ENCODE measurements at regions not wholly inside any gene's neighbourhood (a gene's known extent, or its start where the extent isn't known, plus 50 kb on each side); places are given as distances from the start of the nearest gene placed in this dataset.

- no peak overlapping the region for H2AFZ ChIP-seq
- H3K79me2 ChIP-seq: no peaks in the 10 kb centered on the region
- DNase-seq (ENCODE audit: low spot score): no peak
- TF ChIP-seq EZH2 (IDR thresholded peaks at IDR 0.05; ENCODE audit: borderline replicate concordance) (no peak), CTCF (IDR thresholded peaks at IDR 0.05; ENCODE audit: poor library complexity) (no peak), EZH2phosphoT487 (IDR thresholded peaks at IDR 0.05; ENCODE audit: low read depth, severe bottlenecking, unreplicated experiment) (no peak)
- H3K9me3 ChIP-seq (ENCODE audit: low read depth): no peaks in the 10 kb centered on the region
- no peaks in the 10 kb centered on the region for H3K36me3 ChIP-seq (replicated peaks; ENCODE audit: insufficient read depth, low read depth)
- no peak overlapping the region for H3K27ac ChIP-seq
- H3K4me2 ChIP-seq: no peak overlapping the region
- H3K9me2 ChIP-seq (replicated peaks; ENCODE audit: insufficient read depth): no peaks in the 10 kb centered on the region
- no peaks in the 10 kb centered on the region for H4K20me1 ChIP-seq (ENCODE audit: insufficient read depth, poor library complexity, severe bottlenecking)
- no peak overlapping the region for H3K4me3 ChIP-seq
- H3K4me1 ChIP-seq (ENCODE audit: insufficient read depth): no peaks in the 10 kb centered on the region
- no peaks in the 10 kb centered on the region for H3K27me3 ChIP-seq
Measured at GRCh38 chr3:498487-498886, 301.9 kb downstream of the CHL1 start.

DNA sequence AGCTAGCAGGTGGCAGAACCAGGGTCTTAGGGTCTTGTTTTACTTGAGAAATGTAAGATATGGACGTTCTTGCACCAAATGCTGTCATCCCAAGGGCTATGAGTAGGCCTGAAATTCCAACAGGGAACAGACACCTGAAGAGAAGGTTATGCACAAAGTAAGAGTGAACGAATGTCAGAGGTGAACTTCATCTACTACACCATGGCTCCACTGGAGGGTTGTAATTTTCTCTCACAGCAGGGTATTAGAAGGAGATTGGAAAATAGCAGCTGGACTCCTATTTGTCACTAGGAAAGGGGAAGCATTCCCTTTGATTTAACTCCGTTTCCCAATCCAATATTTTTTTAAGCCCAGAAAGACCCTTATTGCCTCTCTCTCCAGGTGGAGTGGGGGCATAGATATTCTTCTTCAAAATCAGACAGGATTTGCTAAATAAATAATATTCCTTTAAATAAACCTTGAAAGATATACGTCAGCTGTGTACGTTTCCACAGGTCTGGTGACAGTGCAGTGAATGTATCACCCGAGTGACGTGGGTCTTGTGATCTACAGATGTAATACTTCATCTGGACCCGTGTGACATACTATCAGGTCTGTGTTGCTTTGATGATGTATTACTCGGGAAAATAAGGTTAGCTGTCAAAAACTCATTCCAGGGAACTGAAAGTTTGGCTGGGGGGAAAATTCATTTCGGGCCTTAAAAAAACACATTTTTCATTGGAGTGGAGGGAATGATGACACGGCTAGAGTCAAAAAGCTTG, 302.6 kb downstream of the CHL1 start:
- TF ChIP-seq EZH2 (IDR thresholded peaks at IDR 0.05; ENCODE audit: borderline replicate concordance) (no peak), CTCF (IDR thresholded peaks at IDR 0.05; ENCODE audit: poor library complexity) (no peak), EZH2phosphoT487 (IDR thresholded peaks at IDR 0.05; ENCODE audit: low read depth, severe bottlenecking, unreplicated experiment) (no peak)

DNA sequence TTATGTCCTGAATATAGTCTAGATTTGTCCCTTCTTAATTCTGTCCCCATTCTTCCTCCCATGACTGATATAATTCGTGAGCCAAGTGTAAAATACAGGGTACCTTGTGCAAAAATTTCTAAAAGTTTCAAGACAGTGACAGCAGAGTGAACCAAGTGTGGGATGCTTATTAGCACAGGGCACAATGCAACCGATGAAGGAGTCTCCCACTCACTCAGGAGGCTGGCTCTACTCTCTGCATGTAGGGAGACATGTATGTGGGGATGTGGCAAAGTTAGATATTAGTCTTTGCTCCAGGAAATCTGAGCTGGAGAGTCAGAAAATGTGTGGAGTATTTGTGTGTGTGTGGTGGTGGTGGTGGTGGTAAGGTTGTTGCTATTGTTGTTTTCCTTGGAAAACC, 305.9 kb downstream of the CHL1 start:
- H2AFZ ChIP-seq: no peak overlapping the region
- 72% methylated on average over 2 of the region's 2 CpGs for WGBS (ENCODE audit: low lambda C conversion rate, missing lambda C conversion rate)

More for the DNA sequence above, 302.6 kb downstream of the CHL1 start:
- Histone ChIP-seq H2AFZ (no peak overlapping the region), H3K9me2 (replicated peaks; ENCODE audit: insufficient read depth) (no peaks in the 10 kb centered on the region), H3K4me1 (ENCODE audit: insufficient read depth) (no peaks in the 10 kb centered on the region), H3K4me2 (no peak overlapping the region), H3K27me3 (no peaks in the 10 kb centered on the region), H3K79me2 (no peaks in the 10 kb centered on the region), H3K4me3 (no peak overlapping the region), H3K36me3 (replicated peaks; ENCODE audit: insufficient read depth, low read depth) (no peaks in the 10 kb centered on the region), H4K20me1 (ENCODE audit: insufficient read depth, poor library complexity, severe bottlenecking) (no peaks in the 10 kb centered on the region), H3K27ac (no peak overlapping the region), H3K9me3 (ENCODE audit: low read depth) (no peaks in the 10 kb centered on the region)
- no peak for DNase-seq (ENCODE audit: low spot score)
- 84% methylated on average over 11 of the region's 11 CpGs for WGBS (ENCODE audit: low lambda C conversion rate, missing lambda C conversion rate)

More for the DNA sequence above, 305.9 kb downstream of the CHL1 start:
- Histone ChIP-seq H3K27ac (no peak overlapping the region), H3K4me1 (ENCODE audit: insufficient read depth) (no peaks in the 10 kb centered on the region), H4K20me1 (ENCODE audit: insufficient read depth, poor library complexity, severe bottlenecking) (no peaks in the 10 kb centered on the region), H3K27me3 (no peaks in the 10 kb centered on the region), H3K36me3 (replicated peaks; ENCODE audit: insufficient read depth, low read depth) (no peaks in the 10 kb centered on the region), H3K4me2 (no peak overlapping the region), H3K79me2 (no peaks in the 10 kb centered on the region), H3K4me3 (no peak overlapping the region), H3K9me3 (ENCODE audit: low read depth) (no peaks in the 10 kb centered on the region), H3K9me2 (replicated peaks; ENCODE audit: insufficient read depth) (no peaks in the 10 kb centered on the region)
- no peak for DNase-seq (ENCODE audit: low spot score)
- TF ChIP-seq EZH2 (IDR thresholded peaks at IDR 0.05; ENCODE audit: borderline replicate concordance): no peak
- TF ChIP-seq CTCF (IDR thresholded peaks at IDR 0.05; ENCODE audit: poor library complexity): no peak
- no peak for TF ChIP-seq EZH2phosphoT487 (IDR thresholded peaks at IDR 0.05; ENCODE audit: low read depth, severe bottlenecking, unreplicated experiment)
